GM12891 (cell line): ENCODE measurements at regions not wholly inside any gene's neighbourhood (a gene's known extent, or its start where the extent isn't known, plus 50 kb on each side); places are given as distances from the start of the nearest gene placed in this dataset.

Source experiments
- DNase-seq: peaks from one replicate; pipeline ENCODE4 v3.0.0; 2011; ENCODE audit warnings: low spot score; ENCODE audit not compliant: insufficient read length
- FAIRE-seq: peaks from 2 replicates; lab custom pipeline; 2011; peaks lifted over from hg19 to GRCh38; lab: Jason Lieb, UNC
- PAX5 ChIP-seq: IDR thresholded peaks from 2 replicates; pipeline ENCODE4 v1.6.1; 2011; ENCODE audit warnings: low read length, moderate library complexity, mild to moderate bottlenecking; ENCODE audit not compliant: insufficient read depth, severe bottlenecking
- POLR2A ChIP-seq: IDR thresholded peaks from 2 replicates; pipeline ENCODE4 v1.6.1; 2011; ENCODE audit warnings: low read depth, low read length, control low read depth
- POLR2AphosphoS5 ChIP-seq: IDR thresholded peaks from 2 replicates; pipeline ENCODE4 v1.6.1; 2011; ENCODE audit warnings: low read depth, low read length, control low read depth
- POU2F2 ChIP-seq: IDR thresholded peaks from 2 replicates; pipeline ENCODE4 v1.6.1; 2011; ENCODE audit warnings: low read depth, mild to moderate bottlenecking, control low read depth, low read length, moderate library complexity
- SPI1 ChIP-seq: IDR thresholded peaks from 2 replicates; pipeline ENCODE4 v1.6.1; 2011; ENCODE audit warnings: low read depth, low read length, control low read depth
- TAF1 ChIP-seq: IDR thresholded peaks from 2 replicates; pipeline ENCODE4 v1.6.1; 2011; ENCODE audit warnings: low read depth, low read length, control low read depth

- TF ChIP-seq TAF1 (no peak), PAX5 (no peak), POLR2AphosphoS5 (no peak), POLR2A (no peak), POU2F2 (no peak), SPI1 (no peak)
- DNase-seq = no peak
- no peak for FAIRE-seq
Measured at GRCh38 chr16:5738586-5738985, 641.0 kb upstream of the EEF2KMT start.

DNA sequence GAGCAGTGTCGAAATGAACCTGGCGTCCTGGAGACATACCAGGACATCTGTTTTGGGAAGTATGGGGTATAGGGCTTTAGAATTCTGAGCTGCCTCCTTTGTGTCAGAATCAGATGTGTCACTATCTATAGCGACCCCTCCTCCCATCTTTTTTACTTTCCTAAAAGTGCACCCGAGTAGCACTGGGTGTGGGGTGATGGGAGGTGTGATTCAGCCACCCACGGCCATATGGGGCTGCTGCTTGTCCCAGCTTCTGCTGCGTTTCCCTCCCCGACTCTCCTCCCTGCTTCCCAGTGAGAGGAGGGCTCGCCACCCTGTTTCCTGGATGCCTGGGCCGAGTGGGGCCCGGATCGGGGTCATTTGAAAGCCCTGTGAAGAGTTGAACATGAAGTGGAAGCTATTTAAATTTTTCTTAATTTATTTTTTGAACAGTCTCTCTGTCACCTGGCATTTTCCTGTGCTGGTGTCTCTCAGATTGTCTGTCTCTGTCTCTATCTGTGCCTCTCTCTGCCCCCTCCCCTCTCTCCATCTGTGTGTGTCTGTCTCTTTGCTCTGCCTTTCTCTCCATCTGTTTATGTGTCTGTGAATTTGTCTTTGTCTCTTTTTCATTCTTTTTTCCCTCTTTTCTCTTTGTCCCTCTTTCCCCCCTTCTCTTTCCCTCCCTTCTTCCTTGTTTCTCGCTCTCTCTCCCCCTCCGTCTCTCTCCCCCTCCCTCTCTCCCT is 638.8 kb upstream of the EEF2KMT start:
- no peak for FAIRE-seq
- DNase-seq = no peak
- no peak for TF ChIP-seq SPI1
- TF ChIP-seq POLR2AphosphoS5 = no peak
- TF ChIP-seq POU2F2 = no peak

GRCh38 chr16:5735444-5735843 is 637.8 kb upstream of the EEF2KMT start:
- DNase-seq (no peak), FAIRE-seq (no peak)
- TF ChIP-seq TAF1 = no peak
- no peak for TF ChIP-seq POLR2A
- TF ChIP-seq PAX5 = no peak
- no peak for TF ChIP-seq SPI1
- TF ChIP-seq POLR2AphosphoS5 = no peak
- no peak for TF ChIP-seq POU2F2

DNA sequence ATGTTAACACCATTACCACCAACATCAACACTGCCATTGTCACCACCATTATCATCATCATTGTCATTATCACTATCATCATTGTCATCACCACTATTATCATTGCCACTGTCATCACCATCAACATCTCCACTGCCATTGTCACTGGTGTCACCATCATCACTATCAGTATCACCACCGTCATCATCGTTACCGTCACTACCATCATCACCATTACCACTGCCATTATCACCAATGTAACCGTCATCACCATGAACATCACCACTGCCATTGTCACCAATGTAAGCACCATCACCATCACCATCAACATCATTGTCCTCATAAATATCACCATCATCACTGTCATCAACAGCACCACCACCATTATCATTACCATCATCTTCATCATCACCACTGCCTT is 633.2 kb upstream of the EEF2KMT start:
- no peak for TF ChIP-seq POLR2A
- no peak for TF ChIP-seq TAF1
- no peak for TF ChIP-seq POU2F2
- no peak for TF ChIP-seq PAX5
- no peak for TF ChIP-seq SPI1
- TF ChIP-seq POLR2AphosphoS5 = no peak
- DNase-seq (no peak), FAIRE-seq (no peak)

GRCh38 chr16:5722116-5722619 is 624.6 kb upstream of the EEF2KMT start:
- no peak for FAIRE-seq
- DNase-seq = no peak
- TF ChIP-seq POLR2AphosphoS5 (no peak), PAX5 (no peak), TAF1 (no peak), POU2F2 (no peak), SPI1 (no peak), POLR2A (no peak)

DNA sequence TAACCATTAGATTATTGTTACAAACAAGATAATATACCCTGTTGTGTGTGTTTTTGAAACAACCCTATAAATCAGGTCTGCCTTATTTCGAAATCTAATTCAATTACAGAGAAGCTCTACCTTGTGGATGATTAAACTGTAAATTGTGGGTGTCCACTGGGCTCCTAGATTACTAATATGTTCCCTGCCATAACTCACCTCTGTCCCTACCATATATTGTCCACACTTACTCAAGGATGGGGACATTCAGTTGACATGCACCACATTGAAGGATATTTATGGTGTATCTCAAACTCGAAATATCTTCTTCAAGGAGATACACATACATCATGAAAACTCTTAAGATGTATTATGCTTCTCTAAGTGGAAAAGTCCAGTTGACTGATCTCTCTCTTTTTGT is 617.6 kb upstream of the EEF2KMT start:
- no peak for DNase-seq
- TF ChIP-seq TAF1 (no peak), POU2F2 (no peak), SPI1 (no peak), PAX5 (no peak), POLR2AphosphoS5 (no peak), POLR2A (no peak)
- FAIRE-seq = no peak

DNA sequence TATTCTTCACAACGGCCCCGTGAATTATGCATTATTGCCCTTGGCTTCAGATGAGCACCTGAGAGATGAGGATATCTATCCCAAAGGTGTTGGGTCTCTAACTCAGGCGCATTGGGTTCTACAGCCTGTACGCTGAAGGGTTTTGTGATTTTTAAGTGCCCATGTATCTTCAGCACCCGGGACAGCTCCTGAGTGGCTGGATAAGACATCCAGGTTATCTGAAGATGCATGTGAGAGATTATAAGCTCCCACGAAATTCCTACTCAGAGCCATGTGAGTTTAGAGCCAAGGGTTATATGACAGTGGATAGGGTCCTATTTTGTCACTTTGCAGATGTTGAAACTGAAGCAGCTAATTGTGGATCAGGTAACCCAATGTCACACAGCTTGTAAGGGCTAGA is 612.3 kb upstream of the EEF2KMT start:
- FAIRE-seq (no peak), DNase-seq (no peak)
- TF ChIP-seq POU2F2 = no peak
- no peak for TF ChIP-seq TAF1
- no peak for TF ChIP-seq SPI1
- TF ChIP-seq POLR2AphosphoS5 = no peak
- TF ChIP-seq PAX5 = no peak
- no peak for TF ChIP-seq POLR2A

DNA sequence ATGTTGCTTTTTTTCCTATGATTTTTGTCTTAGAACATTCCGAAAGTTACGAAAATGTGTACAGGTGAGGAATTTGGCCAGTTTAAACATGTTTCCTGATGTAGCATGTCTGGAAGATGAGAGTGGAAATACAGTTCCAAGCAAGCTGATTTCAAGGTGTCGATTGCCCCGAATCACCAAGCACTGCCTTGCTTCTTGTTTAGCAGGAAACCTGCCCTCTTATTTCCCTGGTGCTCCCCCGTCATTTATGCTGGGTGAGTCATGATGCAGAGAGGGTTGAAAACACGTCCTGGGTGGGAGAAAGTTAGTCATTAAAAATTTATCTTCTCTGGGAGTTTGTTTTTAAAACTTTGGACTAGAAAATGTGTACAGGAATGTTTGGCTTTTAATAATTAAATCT is 608.6 kb upstream of the EEF2KMT start:
- DNase-seq = no peak
- no peak for FAIRE-seq
- no peak for TF ChIP-seq TAF1

- FAIRE-seq (no peak), DNase-seq (no peak)
- TF ChIP-seq PAX5 = no peak
- TF ChIP-seq POLR2A = no peak
- no peak for TF ChIP-seq SPI1
- no peak for TF ChIP-seq TAF1
- TF ChIP-seq POU2F2 = no peak
Measured at GRCh38 chr16:5704271-5704670, 606.7 kb upstream of the EEF2KMT start.

- FAIRE-seq (no peak), DNase-seq (no peak)
- TF ChIP-seq POLR2AphosphoS5 (no peak), TAF1 (no peak), POLR2A (no peak), PAX5 (no peak), SPI1 (no peak), POU2F2 (no peak)
Measured at GRCh38 chr16:5693426-5693825, 595.8 kb upstream of the EEF2KMT start.

DNA sequence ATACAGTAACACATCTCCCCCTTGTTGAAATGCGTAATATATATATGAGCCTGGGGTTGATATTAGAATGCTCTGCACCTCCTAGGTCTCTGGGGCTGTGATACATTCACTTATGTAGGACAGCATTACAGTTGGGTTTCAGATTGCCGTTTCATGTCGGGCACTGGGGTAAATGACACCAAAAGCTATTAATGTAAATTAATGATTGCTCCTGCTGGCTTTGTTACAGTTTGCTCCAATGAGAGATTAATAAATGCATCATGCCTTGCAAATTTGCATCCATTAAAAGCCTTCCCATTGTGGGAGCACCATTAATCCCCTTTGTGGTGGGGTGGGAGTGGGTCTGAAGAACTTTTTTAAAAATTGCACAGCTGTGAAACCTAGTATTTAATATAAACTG is 584.4 kb upstream of the EEF2KMT start:
- no peak for DNase-seq
- no peak for TF ChIP-seq POLR2A
- no peak for TF ChIP-seq POLR2AphosphoS5
- no peak for TF ChIP-seq SPI1
- no peak for TF ChIP-seq PAX5
- no peak for TF ChIP-seq POU2F2
- no peak for TF ChIP-seq TAF1
- FAIRE-seq = no peak
